Activated CD4-positive, alpha-beta T cell treated with anti-CD3 and anti-CD28 coated beads, Interleukin-2, amount 50 U/mL, for 1 hour (primary cell): ENCODE measurements at regions not wholly inside any gene's neighbourhood (a gene's known extent, or its start where the extent isn't known, plus 50 kb on each side); places are given as distances from the start of the nearest gene placed in this dataset.

ENCODE experiments used
- DNase-seq: peaks from one replicate; pipeline ENCODE4 v3.0.0-alpha.2; 2020

DNA sequence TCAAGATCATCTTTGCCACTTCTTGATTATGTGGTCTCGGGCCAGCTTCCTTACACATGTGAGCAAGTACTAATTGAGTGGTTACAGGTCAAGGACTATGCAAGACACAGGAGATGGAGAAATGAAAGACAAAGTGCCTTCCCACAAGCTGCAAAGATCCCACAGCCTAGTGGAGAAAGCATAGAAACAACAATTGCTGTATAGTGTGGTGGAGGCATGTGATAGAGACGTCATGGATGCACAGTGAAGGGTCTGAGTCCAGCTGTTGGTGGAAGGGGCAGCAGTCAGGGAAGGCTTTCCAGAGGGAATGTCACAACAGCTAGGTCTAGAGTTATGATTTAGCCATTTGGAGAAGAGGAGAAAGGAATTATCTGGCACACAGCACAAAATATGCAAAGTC, 210.6 kb downstream of the KDR start:
- DNase-seq, result no peak

DNA sequence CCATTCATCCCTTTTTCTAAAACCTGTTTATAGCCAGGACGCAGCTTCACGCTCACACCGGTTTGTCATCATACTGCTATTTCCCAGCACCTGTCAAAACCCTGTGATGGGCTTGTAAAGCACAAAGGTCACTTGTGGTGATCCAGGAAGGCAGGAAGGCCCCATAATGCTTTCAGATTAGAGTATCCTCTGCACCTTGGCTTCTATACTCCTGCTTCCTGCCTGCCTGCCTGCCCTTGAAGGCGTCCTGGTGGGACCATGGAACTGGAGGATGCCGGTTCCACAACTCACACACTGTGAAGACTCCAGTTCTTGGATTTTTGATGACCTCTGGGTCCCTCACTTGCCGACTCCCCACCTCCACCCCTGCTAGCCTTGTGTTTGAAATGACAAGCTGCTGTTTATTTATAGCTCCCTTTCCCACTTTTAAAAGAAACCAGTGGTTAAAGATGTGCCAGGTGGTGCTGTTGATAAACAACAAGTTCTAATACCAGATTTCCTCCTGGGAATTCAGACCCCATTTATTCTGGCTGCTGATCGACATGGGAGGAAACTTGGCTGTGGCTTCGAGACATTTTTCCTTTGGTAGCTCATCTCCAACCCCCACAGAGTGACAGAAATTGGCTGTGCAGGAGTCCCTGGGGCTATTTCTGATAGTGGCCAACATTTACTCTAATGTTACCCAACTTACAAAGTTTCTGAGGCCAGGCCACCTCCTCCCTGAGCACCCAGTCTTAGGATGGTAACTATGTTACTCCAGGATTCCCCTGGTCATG, 211.5 kb downstream of the KDR start:
- DNase-seq, result no peak

DNA sequence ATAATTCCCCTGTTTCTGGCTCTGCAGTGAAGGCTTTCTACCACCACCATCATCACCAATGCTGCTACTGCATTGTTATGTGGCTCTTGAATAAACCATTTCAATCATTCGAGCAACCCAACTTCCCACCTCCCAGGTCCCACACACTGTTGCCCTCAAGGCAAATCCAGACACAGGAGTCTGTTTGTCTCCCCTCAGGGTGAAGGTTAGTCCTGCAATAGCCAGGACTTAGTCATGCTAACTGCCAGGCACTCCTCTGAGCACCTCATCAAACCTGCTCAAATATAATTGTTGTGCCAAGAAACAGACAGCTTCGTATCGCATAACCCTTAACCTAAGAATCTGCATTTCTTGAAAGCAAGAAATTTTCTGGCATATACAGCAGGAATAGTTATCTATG, 213.2 kb downstream of the KDR start:
- no peak for DNase-seq

DNA sequence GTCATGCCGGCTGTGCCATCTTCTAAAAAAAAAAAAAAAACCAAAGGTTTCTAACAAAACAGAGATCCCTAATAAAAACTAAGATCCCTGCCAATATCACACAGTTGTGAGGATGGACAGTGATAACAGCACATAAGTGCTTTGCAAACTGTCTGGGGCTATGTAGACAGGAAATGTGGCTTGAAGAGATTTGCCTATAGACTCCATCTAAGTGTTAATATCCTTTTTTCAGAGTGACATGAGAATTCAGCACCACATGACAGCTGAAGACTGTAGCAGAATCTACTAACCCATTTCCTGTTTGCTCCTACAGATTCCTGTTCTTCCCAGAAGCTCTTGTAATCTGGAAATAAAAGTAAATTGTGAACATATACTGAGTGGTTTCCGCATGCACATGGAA, 215.4 kb downstream of the KDR start:
- no peak for DNase-seq

DNA sequence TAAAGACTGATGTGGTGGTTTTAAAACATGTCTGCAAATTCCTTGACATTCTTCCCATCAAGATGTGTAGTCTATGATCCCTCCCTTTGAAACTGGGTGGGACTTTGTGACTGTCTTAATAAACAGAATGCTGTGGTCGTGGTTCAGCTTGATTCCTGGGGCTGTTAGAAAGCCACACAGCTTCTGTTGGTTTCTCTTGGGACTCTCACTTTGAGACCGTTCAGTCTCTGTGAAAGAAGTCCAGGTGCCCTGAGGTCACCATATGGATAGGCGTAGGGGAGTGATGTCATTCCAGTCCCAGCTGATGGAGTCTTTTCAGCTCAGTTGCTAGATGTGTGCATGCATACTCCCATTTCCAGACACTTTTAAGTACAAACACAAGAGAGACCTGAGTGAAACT, 216.6 kb downstream of the KDR start:
- no peak for DNase-seq

DNA sequence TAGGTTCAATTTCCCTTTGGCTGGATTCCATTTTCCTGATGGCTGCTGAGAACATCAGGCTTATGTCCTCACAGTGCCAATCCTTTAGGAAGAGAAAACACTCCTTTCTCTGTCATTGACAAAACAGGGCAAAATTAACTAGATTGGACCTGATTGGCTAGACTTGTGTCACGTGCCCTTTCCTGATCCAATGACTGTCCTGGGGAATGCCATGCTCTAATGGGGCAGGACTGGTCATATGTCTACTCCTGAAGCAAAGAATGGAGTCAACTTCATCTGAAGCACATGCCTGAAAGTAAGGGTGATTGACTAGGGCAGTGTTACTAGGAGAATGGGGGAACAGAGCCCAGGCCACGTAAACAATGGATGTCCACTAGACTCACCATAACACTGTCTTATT, 220.4 kb downstream of the KDR start:
- no peak for DNase-seq

DNA sequence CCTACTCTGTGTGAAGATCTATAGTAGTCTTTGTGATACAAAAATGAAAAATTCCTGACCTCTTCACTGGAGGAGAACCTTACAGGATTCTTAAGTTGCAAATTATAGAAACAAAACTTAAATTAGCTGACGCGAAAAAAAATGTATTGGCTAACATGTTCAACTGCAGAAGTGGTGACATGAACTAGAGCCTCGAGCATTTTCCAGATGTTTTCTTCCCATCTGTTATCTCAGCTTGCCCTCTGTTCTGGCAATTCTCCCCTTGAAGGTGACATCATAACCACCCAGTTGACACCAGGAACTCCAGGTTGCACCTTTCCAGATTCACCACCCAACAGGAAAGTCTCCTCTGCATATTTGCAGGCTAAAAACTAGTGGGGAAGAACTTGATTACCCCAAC, 222.4 kb downstream of the KDR start:
- DNase-seq, result no peak

DNA sequence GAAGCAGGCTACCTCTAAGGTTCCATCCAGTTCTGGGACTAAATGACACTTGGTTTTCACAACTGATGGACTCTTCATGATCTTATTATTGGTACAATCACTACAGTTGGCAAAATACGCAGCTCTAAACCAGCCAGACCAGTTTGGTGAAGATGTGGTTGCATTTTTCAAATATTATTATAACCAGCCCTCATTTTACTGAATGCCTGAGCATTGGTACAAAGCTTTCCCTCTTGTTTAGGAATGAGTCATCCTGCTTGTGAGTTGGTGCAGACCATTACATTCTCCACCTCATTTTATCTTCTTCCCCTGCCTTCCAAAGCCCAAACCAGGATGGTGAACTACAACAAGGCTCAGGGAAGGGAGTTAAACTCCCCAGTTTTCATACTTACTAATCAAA, 223.1 kb downstream of the KDR start:
- DNase-seq, result no peak

DNA sequence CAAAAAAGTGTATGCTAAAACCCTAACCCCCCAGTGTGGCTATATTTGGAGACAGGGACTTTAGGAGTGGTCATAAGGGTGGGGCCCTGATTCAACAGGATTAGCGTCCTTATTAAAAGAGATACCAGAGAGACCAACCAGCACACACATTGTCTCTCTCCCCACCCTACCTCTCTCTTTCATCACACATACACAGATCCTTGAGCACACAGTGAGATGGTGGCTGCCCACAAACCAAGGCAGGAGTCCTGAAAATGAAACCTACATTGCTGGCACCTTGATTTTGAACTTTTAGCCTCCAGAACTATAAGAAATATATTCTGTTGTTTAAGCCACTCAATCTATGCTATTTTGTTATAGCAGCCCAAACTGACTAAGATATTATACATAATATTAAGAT, 224.2 kb downstream of the KDR start:
- no peak for DNase-seq

DNA sequence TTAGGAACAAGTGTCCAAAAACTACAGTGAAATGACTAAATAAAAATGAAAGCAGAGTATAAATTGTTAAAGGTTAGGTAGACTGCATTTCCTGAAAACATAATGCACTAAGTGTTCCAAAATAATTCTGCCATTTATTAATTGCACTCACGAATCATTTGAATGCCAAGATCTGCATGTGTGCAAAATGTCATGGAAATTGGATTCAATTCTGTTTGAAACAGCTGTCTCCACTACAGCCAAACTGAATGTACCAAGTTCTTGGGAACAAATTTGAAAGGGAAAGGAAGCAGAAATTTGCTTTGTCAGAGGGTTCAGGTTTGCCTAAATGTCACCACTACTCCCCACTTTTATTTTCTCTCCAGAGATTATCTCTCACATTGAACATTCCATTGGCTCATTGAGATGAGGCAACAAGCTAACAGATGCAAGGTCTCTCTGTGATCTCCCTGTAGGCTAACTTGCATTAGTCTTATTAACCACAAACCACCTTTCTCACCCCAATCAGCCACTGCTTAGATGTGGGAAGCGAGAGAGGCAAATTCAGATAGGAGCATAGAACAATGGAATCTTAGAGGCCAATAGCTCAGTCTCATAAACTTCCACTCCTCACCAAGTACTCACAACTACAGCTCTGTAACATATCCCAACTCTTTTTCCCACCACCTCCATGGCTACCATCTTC, 226.6 kb downstream of the KDR start:
- DNase-seq, result no peak

DNA sequence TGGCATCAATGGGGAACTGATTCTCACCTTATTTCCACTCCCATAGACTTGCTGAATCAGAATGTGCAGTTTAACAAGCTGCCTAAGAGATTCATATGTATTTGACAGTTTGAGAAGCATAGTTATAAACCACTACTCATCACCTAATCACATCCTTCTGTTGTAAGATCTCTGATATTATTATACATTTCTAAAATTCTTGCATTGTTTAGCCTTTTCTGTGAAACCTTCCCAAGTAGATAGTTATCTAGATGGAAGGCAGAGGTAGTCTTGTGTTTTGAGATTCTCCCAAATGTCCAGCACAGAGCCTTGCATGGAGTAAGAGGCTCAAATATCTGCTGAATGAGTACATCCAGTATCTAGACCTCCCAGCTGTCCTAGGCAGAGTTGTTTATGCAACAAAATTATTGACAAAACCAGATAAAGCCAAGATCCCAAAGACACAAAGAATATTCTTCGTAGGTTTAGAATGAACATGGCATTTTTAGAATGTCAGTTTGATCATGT, 227.3 kb downstream of the KDR start:
- DNase-seq, result no peak

DNA sequence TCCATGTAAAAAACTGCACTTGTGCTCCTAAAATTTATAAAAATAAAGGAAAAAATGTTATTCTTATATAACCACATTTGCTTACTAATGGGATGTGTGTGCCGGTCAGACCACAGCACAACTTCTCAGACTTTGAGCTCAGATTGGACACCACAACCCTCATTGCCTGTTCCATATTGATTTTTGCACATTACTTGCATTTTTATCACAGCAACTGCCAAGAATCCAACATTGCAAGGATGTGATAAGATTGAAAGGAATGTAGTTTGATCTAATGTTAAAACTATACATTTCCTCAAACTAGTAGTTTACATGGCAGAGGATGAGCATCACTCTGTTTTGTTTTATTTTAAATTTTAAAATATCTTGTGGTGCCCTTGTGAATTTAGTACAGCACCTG, 227.8 kb downstream of the KDR start:
- DNase-seq, result no peak

DNA sequence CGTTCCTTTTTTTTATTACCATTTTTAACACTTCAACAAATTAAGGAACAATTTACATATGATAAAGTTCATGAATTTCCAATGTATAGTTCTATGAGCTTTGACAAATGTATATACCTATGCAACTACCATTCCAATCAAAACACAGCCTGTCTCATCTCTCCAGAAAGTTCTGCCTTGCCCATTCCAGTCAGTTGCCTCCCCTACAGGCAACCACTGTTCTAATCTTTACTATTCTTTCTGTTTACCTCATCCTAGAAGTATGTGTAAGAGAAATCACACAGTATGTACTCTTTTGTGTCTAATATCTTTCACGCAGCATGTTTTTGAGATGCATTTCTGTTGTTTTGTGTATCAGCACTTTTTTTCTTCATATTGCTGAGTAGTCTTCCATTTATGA, 224.9 kb downstream of the KIT start:
- DNase-seq, result no peak

DNA sequence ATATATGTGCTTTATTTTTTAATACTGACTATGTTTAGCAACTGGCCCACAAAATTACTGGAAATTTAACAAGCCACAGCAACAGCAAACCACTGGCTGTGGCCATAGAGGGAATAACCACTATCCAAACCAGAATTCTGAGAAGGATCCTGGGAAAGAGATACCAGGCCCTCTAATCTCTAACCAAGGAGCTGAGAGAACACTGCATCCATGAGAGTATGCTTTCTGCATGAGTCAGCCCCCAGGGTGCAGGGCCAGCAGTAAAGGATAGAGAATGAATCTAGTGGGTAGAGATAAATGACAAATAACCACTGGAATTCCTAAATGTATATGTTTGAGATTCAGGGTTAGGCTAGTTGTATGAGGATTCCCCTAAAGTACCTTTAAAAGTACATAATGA, 221.8 kb downstream of the KIT start:
- no peak for DNase-seq

DNA sequence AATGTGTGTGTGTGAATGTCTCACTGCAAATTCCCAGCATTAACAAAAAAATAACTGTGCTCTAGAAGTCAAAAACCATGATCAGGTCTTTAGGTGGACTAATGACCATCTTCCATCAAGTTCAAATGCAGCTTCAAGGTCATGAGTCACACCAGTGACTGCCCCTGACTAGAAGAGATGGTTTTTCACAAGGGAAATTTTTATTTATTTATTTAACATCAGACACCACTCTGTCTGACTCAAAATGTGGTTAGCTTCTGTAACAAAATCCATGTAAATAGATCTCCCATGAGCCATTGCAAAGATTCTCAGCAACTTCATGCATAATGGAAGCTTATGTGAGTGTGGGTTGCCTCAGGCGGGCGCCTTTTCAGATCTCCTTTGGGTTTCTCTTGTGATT, 219.2 kb downstream of the KIT start:
- no peak for DNase-seq

DNA sequence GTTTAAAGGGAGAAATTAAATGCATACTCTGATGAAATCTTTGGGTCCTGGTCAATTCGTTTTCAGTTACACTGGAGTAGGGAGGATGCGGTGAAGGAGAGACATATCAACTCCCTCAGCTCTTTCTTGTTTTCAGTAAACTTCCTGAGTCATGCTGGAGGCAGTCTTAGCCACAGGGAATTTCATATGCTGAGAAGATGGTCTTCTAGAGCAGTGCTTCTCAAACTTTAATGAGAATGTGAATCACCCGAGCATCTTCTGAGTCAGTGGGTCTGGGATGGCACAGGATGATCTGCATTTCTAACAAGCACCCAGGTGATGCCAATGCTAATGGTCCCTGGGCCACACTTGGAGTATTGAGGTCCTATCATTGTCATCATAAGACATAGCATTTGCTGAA, 214.5 kb downstream of the KIT start:
- DNase-seq, result no peak

DNA sequence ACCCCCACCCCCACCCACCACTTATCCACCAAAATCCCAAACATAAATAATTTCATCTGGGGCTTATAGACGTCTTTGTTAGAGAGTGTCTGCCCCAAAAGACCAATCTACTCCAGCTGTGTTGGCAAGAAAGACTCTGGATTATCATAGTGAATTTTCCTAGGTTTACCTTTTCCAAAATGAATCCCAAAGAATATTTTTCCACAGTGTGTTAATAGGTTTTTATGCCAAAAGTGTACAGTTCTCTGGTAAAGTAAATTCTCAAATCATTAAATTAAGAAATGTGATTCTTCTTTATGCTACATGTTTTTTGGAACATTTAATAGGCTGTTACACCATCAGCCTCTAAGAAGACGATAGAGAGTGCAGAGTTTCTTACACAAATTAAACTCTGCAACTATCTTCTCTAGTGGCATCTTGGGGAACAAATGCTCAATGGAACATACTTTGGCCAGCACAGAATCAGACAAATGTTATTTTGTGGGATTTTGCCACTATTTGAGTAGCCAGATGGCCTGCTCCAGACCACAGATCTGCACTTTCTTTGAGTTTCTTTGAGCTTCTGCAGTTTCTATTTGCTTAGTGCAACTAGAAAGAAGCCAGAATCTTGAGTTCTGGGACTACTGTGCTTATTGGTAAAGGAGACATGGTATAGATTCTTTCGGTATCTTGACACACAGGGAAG, 206.0 kb downstream of the KIT start:
- no peak for DNase-seq

DNA sequence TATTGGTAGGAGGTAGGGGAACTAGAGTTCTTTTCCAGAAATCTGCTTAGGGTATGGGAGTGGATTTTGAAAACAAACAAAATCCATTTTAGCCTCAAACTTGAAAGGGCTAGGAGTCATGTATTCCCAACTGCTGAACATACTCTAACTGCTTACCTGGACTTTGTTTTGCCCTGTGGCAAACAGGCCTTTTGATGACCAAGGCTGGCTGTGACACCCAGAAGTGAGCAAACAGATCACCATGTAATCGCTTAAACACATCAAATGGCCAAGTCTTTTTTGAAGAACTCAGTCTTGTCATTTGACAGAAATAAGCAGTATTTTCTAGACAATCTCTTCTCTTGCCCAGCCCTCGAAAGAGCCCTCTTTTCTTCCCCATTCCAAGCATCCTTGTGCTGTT, 203.4 kb downstream of the KIT start:
- no peak for DNase-seq

DNA sequence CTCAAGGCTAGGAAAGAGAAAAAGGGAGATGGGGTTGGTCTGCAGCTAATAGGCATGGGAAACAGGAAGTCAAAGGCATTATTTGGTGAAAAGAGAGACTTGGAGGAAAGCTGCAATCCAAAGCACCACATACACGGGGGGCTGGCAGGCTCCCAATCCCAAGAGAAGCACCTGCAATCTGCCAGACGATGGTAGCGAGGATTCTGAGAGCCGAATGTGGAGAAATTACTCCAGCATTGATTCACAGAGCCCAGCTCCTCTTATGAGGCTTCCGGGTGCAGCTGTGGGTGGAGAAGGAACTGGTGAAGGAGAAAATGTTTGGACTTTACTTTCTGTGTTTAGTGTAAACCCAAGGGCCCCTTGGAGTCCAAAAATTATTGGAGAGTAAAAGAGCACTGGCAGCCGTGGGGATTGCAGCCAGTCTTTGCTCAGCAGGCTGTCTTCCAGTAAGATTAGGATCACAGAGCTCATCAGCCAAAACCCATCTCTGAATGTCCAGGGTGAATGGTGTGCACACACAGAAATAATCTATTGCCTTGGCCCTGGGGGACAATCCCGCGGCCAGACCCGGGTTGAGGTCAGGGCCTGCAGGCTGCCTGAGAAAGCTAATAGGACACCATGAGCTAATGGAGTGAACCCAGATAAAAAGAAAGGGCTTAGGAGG, 197.6 kb downstream of the KIT start:
- no peak for DNase-seq

DNA sequence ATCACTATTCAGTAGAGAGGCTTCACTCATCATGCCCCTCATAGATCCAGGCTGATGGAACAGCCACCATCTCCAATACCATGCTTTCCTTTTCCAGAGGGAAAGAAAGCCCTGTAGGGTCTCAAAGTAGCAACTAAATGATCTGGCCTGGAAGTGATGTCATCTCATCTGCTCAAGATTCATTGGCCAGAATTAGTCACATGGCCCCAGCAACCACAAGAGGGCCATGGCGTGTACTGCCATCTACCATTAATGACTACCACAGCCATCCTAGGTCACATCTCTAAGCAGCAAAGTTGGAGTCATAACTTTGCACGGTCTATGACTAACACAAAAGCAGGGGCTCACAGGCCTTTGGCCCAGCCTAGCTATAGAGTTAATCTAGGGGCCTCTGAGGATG, 194.8 kb downstream of the KIT start:
- no peak for DNase-seq

DNA sequence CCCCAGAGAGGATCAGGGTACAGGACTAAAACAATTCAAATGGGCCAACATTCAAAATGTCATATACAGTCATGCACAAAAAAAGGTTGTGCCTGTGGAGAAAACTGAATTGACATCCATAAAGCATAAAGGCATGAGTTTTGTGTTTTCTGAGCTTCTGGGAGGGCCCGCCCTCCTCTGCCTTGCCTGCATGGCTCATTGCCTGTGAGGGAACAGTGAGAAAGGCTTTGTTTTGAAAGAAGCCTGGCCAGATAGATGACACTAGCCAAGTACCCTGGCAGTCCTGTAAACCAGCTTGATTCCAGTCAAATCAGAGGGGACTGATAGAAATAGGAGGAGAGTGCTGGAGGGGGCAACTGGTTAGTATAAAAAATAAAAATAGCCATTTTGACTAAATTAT, 194.3 kb downstream of the KIT start:
- no peak for DNase-seq

DNA sequence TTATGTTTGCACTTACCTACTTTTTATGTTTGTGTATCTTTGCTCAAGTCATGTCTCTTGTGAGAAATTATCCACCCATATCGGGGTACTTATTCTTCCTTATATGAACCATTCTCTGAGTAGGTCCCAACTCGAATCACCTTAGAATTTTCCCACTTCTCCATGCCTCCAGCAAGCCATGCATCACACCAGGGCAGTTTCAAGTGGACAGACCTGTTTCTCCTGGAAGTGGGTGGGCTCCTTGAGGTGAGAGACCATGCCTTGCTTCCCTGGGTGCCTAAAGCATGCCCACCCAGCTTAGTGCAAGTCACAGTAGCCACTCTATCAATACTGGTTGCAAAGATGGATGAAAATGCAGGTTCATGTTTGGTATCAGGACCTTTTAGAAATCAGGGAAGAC, 187.2 kb downstream of the KIT start:
- no peak for DNase-seq

DNA sequence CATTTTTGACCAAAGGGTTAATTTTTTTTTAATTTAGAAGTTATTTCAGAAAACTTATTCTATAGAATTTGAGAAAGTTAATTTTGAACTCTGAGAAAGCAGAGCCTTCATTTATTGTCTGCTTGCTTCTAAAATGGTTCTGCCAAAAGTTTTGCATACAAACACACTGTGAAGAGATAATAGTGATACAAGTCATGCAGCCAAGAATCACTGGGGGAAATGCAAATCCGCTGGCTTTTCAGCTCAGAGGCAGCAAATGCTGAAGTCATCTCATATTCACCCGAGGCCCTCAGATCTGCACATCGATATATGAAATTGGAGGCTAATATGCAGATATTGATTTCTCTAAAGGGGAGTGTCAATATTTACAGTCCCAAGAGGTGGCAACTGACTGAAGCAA, 186.2 kb downstream of the KIT start:
- no peak for DNase-seq

DNA sequence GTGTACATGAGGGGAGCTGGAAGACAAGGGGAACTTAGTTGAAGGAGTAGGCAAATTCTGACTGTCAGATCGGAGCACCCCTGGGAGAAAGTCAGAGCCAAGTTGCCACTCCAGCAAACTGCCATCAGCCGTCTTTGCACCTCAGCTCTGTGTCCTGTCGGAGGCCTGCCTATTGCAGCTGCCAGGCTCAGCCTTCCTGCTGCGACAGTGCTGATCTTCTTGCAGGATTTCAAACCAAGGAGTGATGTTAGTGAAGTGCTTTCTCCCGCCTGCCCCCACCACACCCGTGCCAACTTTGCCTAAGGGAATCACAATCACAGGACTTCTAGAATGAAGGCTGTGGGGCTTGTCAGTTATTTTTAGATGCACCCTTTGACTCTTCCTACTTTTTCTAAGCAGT, 185.3 kb downstream of the KIT start:
- no peak for DNase-seq
